ENCODE measurements at regions not wholly inside any gene's neighbourhood (a gene's known extent, or its start where the extent isn't known, plus 50 kb on each side); places are given as distances from the start of the nearest gene placed in this dataset.

- Histone ChIP-seq H3K36me3 (ENCODE audit: low read depth, missing control alignments) (no peaks in the 10 kb centered on the region), H3K9me3 (no peaks in the 10 kb centered on the region), H3K4me3 (no peak overlapping the region), H3K27me3 (no peaks in the 10 kb centered on the region), H3K4me1 (no peaks in the 10 kb centered on the region), H3K27ac (no peak overlapping the region)
- intact Hi-C loops (cut with DNase I; ENCODE audit: low total_unique reads), result no loop called here
- DNase-seq, result no peak
- WGBS, 2 donors, result 84 to 93% methylated on average over 4 of the region's 4 CpGs
- TF ChIP-seq CTCF (IDR thresholded peaks at IDR 0.05) (no peak), POLR2A (IDR thresholded peaks at IDR 0.05) (no peak)
Measured at GRCh38 chrX:121987835-121988234, 940.4 kb downstream of the GLUD2 start.

- Histone ChIP-seq H3K27me3 (no peaks in the 10 kb centered on the region), H3K27ac (no peak overlapping the region), H3K4me3 (no peak overlapping the region), H3K36me3 (ENCODE audit: low read depth, missing control alignments) (no peaks in the 10 kb centered on the region), H3K9me3 (no peaks in the 10 kb centered on the region), H3K4me1 (no peaks in the 10 kb centered on the region)
- TF ChIP-seq POLR2A (IDR thresholded peaks at IDR 0.05), result no peak
- intact Hi-C loops (cut with DNase I; ENCODE audit: low total_unique reads), result no loop called here
- no peak for DNase-seq
- 67 to 71% methylated on average over 5 to 8 of the region's 10 CpGs for WGBS, 2 donors
Measured at GRCh38 chrX:122004127-122004526, 956.7 kb downstream of the GLUD2 start.

GRCh38 chrX:122026665-122027064 is 979.3 kb downstream of the GLUD2 start:
- intact Hi-C loops (cut with DNase I; ENCODE audit: low total_unique reads), result no loop called here
- no peaks in the 10 kb centered on the region for H3K36me3 ChIP-seq (ENCODE audit: low read depth, missing control alignments)
- no peak for DNase-seq
- H3K4me1 ChIP-seq, result no peaks in the 10 kb centered on the region
- TF ChIP-seq POLR2A (IDR thresholded peaks at IDR 0.05) (no peak), CTCF (IDR thresholded peaks at IDR 0.05) (no peak)
- H3K27ac ChIP-seq, result no peak overlapping the region
- H3K9me3 ChIP-seq, result no peaks in the 10 kb centered on the region
- H3K4me3 ChIP-seq, result no peak overlapping the region
- no peaks in the 10 kb centered on the region for H3K27me3 ChIP-seq
- 80 to 94% methylated on average over 1 of the region's 1 CpG for WGBS, 2 donors

- no peaks in the 10 kb centered on the region for H3K27me3 ChIP-seq
- no peaks in the 10 kb centered on the region for H3K4me1 ChIP-seq
- no peak overlapping the region for H3K4me3 ChIP-seq
- H3K36me3 ChIP-seq (ENCODE audit: low read depth, missing control alignments), result no peaks in the 10 kb centered on the region
- 100% methylated on average over 1 of the region's 1 CpG; no CpG with 5 or more reads in 1 of the 2 donors for WGBS, 2 donors
- no peak for DNase-seq
- intact Hi-C loops (cut with DNase I; ENCODE audit: low total_unique reads), result no loop called here
- no peak overlapping the region for H3K27ac ChIP-seq
- no peaks in the 10 kb centered on the region for H3K9me3 ChIP-seq
- TF ChIP-seq CTCF (IDR thresholded peaks at IDR 0.05) (no peak), POLR2A (IDR thresholded peaks at IDR 0.05) (no peak)
Measured at GRCh38 chrX:122046226-122046625, 998.8 kb downstream of the GLUD2 start.

- DNase-seq, result no peak
- intact Hi-C loops (cut with DNase I; ENCODE audit: low total_unique reads), result no loop called here
- 75 to 79% methylated on average over 3 to 5 of the region's 5 CpGs for WGBS, 2 donors
Measured at GRCh38 chrX:122046815-122047214, 999.4 kb downstream of the GLUD2 start.

More at GRCh38 chrX:122046815-122047214, 999.4 kb downstream of the GLUD2 start:
- Histone ChIP-seq H3K4me1 (no peaks in the 10 kb centered on the region), H3K4me3 (no peak overlapping the region), H3K27ac (no peak overlapping the region), H3K9me3 (no peaks in the 10 kb centered on the region), H3K27me3 (no peaks in the 10 kb centered on the region), H3K36me3 (ENCODE audit: low read depth, missing control alignments) (no peaks in the 10 kb centered on the region)
- TF ChIP-seq CTCF (IDR thresholded peaks at IDR 0.05), result no peak
- no peak for TF ChIP-seq POLR2A (IDR thresholded peaks at IDR 0.05)

Measured in testis (tissue), 2 donors.